Hepatic stellate cell (primary cell): ENCODE measurements at regions not wholly inside any gene's neighbourhood (a gene's known extent, or its start where the extent isn't known, plus 50 kb on each side); places are given as distances from the start of the nearest gene placed in this dataset.

Experiments
- DNase-seq: peaks from one replicate; pipeline ENCODE4 v3.0.0; 2011; ENCODE audit warnings: low spot score

DNA sequence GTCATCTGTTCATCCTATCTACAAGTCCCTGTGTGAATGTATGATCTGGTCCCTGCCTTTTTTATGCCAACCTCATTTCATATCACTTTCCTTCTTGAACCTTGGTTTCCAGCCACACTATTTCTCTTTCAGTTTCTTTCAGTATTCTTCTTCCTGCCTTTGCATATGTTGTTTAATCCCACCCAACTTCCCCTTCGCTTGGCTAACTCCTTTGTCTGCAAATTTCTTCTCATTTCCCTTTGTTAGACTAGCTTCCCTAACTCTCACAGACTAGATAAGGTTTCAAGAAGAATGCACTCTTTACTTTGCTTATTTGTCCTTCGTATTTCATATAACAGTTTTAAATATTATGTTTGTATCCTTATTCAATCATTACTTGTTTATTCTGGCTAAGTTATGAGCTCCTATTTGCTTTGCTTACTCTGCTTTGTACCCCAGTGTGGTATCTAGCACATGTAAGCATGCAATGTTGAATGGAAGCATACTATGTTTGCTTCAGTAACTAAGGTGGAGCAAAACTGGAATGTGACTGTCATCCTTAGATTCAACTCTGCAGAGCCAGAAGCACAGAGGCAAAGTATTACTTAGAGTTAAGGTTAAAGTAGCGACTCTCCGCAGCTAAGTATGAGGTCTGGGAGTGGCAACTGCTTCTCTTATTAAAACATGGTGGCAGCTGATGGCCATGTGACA, 681.3 kb downstream of the CPS1 start:
- DNase-seq, result no peak

GRCh38 chr2:211241891-211242290, 685.5 kb downstream of the CPS1 start:
- no peak for DNase-seq

DNA sequence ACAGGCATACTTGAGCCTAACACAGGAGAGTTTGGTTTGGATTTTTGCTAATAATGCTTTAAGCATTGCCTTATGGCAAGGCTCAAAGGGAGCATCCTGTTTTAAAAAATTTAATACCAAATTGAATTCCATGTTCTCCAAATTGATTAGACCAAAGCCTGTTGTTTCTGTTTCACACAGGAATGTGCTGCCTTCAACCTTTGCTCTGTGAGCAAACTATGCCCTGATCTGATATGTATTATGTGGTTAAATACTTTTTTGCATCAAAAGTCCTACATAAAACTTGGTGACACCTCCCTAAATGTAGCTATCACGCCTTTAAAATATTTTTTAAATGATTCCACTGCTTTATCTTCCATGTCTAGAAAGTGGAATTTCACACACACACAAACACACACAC, 691.4 kb downstream of the CPS1 start:
- no peak for DNase-seq

GRCh38 chr2:211248841-211249240, 692.4 kb downstream of the CPS1 start:
- no peak for DNase-seq

- DNase-seq, result no peak
Observed at GRCh38 chr2:211251016-211251415, 694.6 kb downstream of the CPS1 start.

DNA sequence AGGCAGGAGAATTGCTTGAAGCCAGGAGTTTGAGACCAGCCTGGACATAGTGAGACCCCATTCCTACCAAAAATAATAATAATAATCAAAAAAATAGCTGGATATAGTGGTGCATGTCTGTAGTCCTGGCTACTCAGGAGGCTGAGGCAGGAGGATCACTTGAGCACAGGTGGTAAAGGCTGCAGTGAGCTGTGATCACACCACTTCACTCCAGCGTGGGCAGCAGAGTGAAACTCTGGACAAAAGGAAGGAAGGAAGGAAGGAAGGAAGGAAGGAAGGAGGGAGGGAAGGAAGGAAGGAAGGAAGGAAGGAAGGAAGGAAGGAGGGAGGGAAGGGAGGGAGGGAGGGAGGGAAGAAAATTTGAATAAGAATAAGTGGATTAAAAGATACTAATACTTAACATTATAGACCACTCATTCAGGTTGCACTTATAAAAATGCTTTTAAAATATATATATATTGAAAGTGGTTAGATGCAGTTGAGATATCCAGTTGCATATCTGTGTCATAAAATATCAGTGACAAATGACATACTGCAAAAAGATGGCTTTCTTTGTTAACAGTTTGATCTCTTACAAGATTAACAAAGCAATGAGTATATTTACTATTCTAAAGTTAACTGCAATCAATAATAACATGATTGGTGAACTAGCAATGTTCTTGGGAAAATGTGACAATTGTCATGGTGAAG, 702.4 kb downstream of the CPS1 start:
- no peak for DNase-seq

DNA sequence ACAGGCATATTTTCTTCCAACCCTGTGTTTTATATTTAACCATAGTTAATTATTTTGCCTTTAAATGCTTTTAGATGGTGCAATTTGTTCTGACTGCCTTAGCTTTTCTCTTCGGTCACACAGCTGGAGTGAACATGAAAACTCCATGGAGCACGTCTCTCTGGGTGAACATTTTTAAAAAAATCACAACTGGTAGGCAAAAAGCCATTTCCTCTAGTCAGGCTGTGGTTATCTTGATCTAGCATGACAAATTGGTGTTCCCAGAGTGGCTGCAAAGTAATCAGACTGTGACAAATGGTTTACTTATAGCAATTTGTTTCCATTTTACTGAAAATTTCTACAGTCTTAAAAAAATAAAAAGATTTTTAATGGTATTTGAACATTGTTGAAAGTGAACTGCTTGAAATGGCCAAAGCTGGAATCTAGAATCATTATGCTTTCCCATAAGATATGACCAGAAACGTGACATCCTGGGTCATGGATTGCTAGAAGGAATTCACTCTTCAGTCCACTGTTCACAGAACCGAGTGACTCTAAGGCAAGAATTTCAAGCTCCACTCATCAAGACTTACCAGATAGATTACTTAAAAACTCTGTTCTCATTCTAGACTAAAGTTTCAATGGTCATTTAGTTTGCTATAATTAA, 703.6 kb downstream of the CPS1 start:
- no peak for DNase-seq

DNA sequence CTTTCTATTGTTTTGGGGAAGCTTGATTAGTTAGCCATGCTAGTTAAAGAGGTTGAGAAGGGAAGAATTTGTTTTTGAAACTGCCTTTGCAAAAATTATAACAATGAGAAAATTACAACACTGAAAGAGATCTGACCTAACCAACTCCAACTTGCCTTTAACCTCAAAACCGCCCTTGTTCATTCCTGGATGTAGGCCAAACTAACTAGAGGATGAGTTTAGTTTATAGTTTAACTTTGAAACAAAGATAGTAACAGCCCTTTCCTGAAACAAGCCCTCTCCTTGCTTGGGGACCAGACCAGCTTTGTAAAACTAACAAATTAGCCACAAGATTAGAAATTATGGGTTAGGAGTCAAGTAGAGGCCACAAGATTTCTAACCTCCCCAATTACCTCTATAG, 713.9 kb downstream of the CPS1 start:
- DNase-seq, result no peak

DNA sequence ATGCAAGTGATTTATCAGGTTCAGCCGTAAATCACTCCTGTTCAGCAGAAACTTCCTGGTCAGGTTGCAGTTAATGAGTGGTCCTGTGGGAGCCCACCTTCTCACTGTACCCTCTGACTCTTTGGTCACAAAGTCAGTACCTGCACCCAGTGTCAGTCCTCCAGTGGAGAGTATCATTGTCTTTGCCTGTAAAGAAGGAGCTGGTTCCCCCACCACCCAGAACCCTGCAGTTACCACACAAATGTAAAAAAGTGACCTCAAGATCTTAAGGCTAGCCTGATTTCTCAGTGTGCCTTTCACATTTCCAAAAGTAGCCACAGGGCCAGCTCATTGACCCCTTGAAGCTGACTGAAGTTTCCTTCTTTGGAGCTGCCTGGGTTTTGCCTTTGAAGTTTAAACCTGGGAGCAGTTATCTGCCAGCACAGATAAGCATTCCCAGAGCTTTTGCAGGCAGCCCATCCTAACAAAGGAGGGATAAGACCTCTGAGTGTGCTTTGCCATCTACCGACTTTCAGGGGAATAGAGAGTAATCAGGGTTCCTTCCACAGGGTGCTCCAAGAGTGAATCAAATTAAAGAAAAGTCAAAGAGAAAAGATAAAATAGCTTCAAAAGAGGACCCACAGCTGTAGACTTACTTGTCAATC, 725.2 kb downstream of the CPS1 start:
- no peak for DNase-seq

DNA sequence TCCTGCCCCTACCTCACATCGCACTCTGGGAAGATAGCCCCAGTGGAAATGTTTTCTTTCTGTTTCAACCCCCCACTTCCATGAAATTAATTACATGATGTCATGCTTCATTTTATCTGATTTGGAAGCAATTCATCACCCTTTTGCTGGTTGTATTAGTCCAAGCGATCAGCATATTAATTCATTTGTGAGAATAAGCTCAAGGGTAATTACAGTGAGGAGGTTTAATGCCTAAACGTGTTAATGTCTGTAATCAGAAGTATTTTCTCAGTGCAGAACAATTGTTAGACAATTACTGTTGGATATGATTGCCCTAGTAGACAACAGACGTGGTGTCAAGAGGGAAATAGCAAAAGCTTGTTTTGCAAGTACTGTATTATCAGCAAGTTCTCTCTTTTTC, 746.3 kb downstream of the CPS1 start:
- no peak for DNase-seq

DNA sequence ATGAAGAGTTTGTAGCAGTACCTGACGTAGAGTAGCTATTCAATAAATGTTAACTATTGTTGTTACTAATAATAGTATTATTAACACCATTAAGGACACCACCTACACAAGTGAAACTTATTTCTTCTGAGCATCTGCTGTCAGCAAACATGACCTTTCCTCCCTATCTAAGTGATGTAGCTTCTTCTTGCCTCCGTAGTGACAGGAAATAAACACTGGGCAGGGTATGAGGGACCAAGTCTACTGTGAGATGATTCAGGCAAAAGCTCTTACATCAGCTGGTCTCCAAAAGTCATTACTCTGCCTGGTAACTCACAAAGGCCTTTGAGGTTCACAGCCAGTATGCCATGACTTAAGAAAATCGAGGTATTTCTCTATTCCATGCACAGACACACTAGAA, 750.5 kb downstream of the CPS1 start:
- no peak for DNase-seq
